ENCODE measurements at regions not wholly inside any gene's neighbourhood (a gene's known extent, or its start where the extent isn't known, plus 50 kb on each side); places are given as distances from the start of the nearest gene placed in this dataset.

DNA sequence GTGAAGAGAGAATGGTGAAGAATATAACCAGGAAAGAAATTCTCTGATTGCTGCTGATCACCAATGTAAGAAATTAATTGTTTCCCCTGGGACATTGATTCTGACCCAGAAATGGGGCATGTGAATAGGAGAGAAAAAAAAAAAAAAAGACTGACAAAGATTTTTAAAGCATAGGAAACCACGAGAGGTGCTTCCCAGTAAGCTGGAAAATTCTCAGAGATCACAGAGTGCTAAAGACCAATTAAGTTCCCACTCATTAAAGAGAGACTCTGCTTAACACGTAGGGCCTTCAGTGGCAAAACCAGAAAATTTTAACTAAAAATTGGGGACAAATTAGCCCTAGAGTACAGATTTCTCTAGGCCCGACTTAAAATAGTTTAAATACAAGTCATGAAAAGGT lies 604.4 kb downstream of the ARAP2 start:
- no peak for DNase-seq (ENCODE audit: low spot score)
- intact Hi-C loops (cut with DNase I), result no loop called here

DNA sequence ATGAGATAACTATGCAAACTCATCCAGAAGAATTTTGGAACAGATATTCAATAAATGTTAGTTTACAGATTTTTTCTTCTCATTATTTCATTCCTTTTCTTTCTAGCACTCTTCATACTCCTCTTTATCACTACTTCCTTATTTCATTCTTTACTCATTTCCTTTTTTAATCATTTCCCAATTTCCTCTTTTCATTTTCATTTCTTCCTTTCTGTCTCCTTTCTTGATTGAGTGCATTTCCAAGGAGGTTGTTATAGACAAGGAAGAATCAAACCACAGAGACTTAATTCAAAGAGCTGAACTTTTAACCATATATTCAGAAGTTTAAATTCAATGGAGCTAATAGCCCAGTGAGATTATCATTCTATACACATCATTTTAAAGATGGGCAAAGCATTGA lies 600.7 kb downstream of the ARAP2 start:
- no peak for DNase-seq (ENCODE audit: low spot score)
- intact Hi-C loops (cut with DNase I), result no loop called here

DNA sequence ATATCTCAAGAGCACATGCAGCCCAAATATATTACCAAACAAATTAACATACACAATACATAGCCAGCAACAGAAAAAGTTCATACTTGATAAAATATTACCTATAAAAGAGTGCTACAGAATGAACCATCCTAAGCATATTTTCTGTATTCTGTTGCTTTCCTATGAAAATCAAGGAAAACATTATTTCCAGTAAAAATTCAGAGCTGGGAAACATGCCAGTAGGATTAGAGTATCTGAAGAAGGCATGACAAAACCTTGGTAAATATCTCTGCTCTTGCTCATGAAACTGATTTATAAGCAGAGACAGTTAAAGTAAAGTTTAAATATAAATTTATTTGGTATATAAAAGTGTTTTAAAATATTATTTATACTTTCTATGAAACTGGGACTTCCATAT lies 599.7 kb downstream of the ARAP2 start:
- intact Hi-C loops (cut with DNase I), result no loop called here
- DNase-seq (ENCODE audit: low spot score), result no peak

DNA sequence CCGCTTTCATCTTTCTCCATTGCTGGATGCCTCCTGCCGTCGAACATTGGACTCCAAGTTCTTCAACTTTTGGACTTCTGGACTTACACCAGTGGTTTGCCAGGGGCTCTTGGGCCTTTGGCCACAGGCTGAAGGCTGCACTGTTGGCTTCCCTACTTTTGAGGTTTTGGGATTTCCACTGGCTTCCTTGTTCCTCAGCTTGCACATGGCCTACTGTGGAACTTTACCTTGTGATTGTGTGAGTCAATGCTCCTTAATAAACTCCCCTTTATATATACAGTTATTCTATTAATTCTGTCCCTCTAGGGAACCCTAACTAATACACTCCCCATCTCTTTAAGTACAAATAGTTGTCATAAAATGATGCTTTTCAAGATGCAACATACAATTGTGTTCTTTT lies 595.3 kb downstream of the ARAP2 start:
- DNase-seq (ENCODE audit: low spot score), result no peak
- intact Hi-C loops (cut with DNase I), result no loop called here

- intact Hi-C loops (cut with DNase I), result no loop called here
- DNase-seq (ENCODE audit: low spot score), result no peak
Observed at GRCh38 chr4:35649778-35650177, 594.5 kb downstream of the ARAP2 start.

- intact Hi-C loops (cut with DNase I), result no loop called here
- DNase-seq (ENCODE audit: low spot score), result no peak
Observed at GRCh38 chr4:35652197-35652596, 592.1 kb downstream of the ARAP2 start.

GRCh38 chr4:35653451-35653850 lies 590.9 kb downstream of the ARAP2 start:
- intact Hi-C loops (cut with DNase I), result no loop called here
- DNase-seq (ENCODE audit: low spot score), result no peak

DNA sequence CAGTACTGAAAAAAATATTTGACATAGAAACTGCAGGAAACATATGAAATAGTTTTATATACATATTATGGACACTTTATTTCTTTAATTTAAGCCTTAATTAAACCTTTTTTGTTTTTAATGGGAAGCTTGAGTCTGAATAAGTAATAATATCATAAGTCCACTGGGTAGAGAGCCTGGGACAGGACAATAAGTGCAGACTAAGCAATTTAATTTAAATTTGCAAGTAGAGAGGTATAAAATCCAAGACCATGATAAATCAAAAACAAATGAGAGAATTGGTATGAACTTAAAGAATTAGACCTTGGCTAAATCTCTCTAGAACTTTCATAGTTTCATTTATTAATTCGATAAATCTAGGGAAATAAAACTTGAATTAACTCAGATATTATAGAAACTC lies 571.2 kb downstream of the ARAP2 start:
- DNase-seq (ENCODE audit: low spot score), result no peak
- intact Hi-C loops (cut with DNase I), result no loop called here

GRCh38 chr4:35684755-35685154 lies 559.6 kb downstream of the ARAP2 start:
- intact Hi-C loops (cut with DNase I), result no loop called here
- DNase-seq (ENCODE audit: low spot score), result no peak

DNA sequence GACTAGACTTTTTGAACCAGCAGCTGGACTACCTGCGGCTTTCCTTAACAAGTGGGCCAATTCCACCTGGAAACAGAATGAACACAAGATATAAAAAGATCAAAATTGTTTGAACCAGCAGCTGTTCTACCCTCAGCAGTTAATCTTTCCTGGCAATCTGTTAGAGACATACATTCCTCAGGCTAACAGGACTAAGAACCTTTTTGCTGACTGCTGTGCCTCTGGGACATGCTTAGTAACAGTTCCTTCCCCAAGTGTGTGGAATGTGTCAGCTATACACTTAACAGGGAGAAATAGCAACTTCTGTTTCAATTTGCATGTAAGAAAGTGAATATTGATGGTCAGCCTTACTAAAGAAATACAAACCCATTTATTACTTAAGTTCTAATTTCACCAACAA lies 554.4 kb downstream of the ARAP2 start:
- intact Hi-C loops (cut with DNase I), result no loop called here
- no peak for DNase-seq (ENCODE audit: low spot score)

DNA sequence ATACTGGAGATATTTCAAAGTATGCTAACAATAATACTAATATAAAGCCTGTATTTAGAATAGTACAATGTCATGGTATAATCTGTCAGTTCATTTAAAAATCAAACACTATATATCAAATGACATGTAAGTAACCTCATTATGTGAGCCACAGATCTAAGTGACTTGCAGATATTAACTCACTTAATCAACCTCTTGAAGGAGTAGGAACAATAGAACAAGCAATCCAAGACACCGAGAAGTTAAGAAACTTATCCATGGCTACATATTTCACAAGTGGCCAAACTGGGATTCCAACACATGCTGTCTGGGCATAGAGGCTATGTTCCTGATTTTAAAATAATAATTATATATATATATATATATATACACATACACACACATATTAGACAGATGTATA lies 554.0 kb downstream of the ARAP2 start:
- intact Hi-C loops (cut with DNase I), result no loop called here
- DNase-seq (ENCODE audit: low spot score), result no peak

GRCh38 chr4:35695003-35695402 lies 549.3 kb downstream of the ARAP2 start:
- DNase-seq (ENCODE audit: low spot score), result no peak
- intact Hi-C loops (cut with DNase I), result no loop called here

DNA sequence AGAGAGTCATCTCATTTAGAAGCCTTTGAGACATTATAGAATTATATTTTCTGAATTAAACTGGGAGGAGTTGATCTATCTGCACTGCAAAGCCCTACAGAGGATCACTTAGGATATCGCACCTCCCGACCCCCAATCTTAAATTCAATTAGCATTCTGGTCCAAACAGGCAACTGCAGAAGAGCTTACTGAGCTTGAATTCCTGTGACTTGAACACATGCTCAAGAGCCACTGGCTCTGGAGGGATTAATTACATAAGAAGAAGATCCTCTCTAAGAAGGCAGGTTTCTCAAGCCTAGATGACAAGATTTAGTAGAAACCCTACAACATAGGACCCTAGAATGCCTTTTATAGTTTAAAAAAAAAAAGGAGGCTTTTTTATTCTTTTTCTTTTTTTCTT lies 548.9 kb downstream of the ARAP2 start:
- intact Hi-C loops (cut with DNase I), result no loop called here
- DNase-seq (ENCODE audit: low spot score), result no peak

- DNase-seq (ENCODE audit: low spot score), result no peak
- intact Hi-C loops (cut with DNase I), result no loop called here
Observed at GRCh38 chr4:35697210-35697736, 547.0 kb downstream of the ARAP2 start.

- DNase-seq (ENCODE audit: low spot score), result no peak
- intact Hi-C loops (cut with DNase I), result no loop called here
Observed at GRCh38 chr4:35700663-35701062, 543.7 kb downstream of the ARAP2 start.

- no peak for DNase-seq (ENCODE audit: low spot score)
Observed at GRCh38 chr4:35709080-35709479, 535.2 kb downstream of the ARAP2 start.

GRCh38 chr4:35710343-35710742 lies 534.0 kb downstream of the ARAP2 start:
- DNase-seq (ENCODE audit: low spot score), result no peak
- intact Hi-C loops (cut with DNase I), result no loop called here

More at GRCh38 chr4:35709080-35709479, 535.2 kb downstream of the ARAP2 start:
- intact Hi-C loops (cut with DNase I), result no loop called here

GRCh38 chr4:35711127-35711526 lies 533.2 kb downstream of the ARAP2 start:
- intact Hi-C loops (cut with DNase I), result no loop called here
- no peak for DNase-seq (ENCODE audit: low spot score)

GRCh38 chr4:35723973-35724372 lies 520.3 kb downstream of the ARAP2 start:
- no peak for DNase-seq (ENCODE audit: low spot score)
- intact Hi-C loops (cut with DNase I), result no loop called here

DNA sequence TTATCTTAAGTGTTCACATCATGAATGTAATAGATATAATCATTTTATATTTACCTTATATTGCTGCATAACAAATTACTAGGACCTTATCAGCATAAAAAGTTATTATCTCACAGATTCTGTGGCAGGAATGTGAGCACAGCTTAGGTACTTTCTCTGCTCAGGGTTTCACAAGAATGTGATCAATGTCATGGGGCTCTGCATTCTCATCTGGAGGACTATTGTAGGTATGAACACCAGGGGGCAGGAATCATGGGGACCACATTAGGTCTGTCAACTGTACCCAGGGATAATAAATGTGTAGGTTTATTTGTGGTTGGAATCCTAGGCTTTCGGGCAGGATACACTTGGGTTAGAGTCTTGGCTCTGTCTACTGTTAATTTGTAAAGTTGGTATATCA lies 519.2 kb downstream of the ARAP2 start:
- DNase-seq (ENCODE audit: low spot score), result no peak

DNA sequence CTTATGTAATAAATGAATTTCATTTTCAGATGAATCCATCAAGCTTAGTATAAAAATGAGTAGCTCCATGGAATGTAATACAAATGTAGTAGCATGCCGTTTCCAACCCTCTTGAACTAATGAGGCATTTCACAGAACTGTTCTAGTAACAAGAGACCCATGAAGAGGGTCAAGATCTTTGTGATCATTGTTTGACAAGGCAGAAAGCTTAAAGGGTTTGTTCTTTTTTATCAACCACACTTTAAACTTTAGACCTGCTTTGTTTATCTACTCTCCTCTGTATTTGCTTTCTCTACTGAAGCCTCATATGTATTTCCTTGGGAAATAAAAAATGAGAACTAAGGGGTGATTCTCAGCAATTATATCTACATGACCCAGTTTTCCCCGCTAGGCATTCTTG lies 513.9 kb downstream of the ARAP2 start:
- no peak for DNase-seq (ENCODE audit: low spot score)
- intact Hi-C loops (cut with DNase I), result no loop called here

More for the DNA sequence above, 519.2 kb downstream of the ARAP2 start:
- intact Hi-C loops (cut with DNase I), result no loop called here

GRCh38 chr4:35734381-35735098 lies 509.8 kb downstream of the ARAP2 start:
- intact Hi-C loops (cut with DNase I), result no loop called here
- no peak for DNase-seq (ENCODE audit: low spot score)
